HG02759 (cell line): ENCODE measurements at regions not wholly inside any gene's neighbourhood (a gene's known extent, or its start where the extent isn't known, plus 50 kb on each side); places are given as distances from the start of the nearest gene placed in this dataset.

ENCODE experiments used
- ATAC-seq: cut with Tn5 transposase; IDR thresholded peaks from one replicate; pipeline ENCODE4 v1.9.1; 2021; ENCODE audit warnings: mild to moderate bottlenecking, moderate library complexity; ENCODE audit not compliant: unreplicated experiment

DNA sequence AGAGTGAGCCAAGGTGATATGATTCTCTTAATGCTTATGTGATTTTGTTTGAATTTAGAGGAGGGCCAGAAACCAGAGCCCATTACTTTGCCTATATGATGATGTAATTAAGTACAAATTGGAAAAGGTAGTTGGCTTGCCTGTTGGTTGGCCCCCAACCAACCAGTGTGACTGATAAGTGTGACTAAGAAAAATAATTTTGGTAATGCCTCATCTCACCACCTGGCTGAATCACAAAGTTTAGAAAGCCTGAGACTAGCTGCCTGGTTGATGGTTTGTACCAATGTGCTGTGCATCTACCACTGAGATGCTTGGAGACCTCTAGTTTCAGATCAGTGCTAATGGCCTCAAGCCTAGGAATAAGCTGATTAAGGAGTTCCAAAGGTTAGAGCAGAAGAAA, 338.7 kb downstream of the CDH2 start:
- ATAC-seq: no peak

- no peak for ATAC-seq
Observed at GRCh38 chr18:27826101-27826500, 350.8 kb downstream of the CDH2 start.

DNA sequence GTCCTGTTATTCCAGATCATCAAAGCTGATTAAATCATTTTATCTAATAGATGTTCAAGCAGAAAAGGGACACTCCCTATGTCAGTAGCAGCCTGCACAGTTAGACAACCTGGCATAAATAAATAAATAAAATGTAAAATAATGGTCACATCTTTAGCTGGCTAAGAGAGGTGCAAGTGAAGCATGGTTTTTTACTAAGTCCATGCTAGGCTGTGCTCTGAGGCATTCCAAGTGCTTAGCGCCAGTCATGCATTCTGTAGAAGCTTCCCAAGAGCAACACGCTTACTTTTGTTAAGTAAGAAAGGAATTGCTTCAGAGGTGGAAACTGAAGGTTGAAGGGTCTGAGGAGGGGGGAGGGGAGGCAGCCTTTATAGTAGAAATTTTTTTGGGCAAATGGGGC, 351.2 kb downstream of the CDH2 start:
- ATAC-seq: no peak

GRCh38 chr18:27824841-27825681, 351.9 kb downstream of the CDH2 start:
- no peak for ATAC-seq

DNA sequence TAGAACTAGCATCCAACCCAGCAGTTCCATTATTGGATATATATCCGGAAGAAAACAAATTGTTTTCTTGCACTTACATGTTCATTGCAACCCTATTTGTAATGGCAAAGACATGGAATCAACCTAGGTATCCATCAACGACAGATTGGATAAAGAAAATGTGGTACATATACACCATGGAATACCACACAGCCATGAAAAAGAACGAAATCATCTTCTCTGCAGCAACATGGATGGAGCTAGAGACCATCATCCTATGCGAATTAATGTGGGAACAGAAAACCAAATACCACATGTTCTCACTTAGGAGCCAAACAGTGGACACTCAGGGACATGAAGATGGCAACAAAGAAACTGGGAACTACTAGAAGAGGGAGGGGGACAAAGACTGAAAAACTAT, 352.7 kb downstream of the CDH2 start:
- no peak for ATAC-seq

DNA sequence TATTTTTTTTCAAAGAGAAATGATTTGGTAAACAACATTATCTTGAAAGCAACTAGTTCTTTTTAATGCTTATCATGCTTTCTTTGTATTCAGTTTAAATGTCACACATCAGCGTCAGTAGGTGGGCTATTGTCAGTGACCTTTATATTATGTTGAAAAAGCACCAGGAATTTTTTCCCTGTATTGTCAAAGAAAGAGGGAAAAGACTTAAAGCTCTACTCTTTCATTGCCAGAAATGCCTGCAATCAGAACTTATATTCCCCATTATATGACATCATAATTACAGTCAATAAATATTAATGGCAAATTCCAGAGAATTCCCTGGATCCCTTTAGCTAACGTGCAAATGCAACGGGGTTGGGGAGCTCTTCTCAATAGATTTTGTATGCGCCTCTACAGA, 353.9 kb downstream of the CDH2 start:
- no peak for ATAC-seq

GRCh38 chr18:27808683-27809082, 368.2 kb downstream of the CDH2 start:
- ATAC-seq: no peak

DNA sequence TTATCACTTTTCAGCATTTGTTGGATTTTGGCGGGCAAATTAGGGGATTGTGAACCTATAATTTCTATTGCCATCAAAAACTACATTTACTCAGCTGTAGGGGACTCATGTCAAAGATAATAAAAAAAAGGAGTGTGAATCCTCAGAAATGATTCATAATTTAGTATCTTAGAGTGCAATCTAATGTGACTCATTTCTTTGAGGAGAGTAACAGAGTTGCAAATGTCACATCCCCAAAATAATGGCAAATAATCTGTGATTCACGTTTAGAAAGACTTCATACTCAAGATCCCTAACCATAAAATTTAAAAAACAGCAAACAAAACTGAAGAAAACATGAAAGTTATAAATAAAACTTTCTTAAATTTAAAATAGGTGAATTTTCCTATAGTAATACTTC, 373.0 kb downstream of the CDH2 start:
- no peak for ATAC-seq

DNA sequence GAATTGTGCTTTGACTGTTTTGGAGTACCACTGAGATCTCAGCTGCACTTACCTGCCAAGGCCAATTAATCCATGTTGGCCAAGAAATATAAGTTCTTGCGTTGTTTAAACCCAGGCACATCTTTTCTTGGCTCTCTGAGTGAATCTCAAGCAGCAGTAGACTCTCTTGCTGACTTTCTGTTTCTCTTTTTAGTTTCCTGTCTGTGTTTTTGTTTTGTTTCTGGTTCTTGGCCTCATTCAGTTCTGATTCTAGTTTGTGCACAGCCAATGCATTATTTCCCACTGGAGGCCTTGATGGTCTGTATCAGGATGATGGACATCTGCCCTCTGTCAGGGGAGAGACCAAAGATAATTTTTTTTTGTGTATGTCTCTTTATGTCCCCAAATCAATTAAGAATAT, 379.4 kb downstream of the CDH2 start:
- ATAC-seq: no peak

DNA sequence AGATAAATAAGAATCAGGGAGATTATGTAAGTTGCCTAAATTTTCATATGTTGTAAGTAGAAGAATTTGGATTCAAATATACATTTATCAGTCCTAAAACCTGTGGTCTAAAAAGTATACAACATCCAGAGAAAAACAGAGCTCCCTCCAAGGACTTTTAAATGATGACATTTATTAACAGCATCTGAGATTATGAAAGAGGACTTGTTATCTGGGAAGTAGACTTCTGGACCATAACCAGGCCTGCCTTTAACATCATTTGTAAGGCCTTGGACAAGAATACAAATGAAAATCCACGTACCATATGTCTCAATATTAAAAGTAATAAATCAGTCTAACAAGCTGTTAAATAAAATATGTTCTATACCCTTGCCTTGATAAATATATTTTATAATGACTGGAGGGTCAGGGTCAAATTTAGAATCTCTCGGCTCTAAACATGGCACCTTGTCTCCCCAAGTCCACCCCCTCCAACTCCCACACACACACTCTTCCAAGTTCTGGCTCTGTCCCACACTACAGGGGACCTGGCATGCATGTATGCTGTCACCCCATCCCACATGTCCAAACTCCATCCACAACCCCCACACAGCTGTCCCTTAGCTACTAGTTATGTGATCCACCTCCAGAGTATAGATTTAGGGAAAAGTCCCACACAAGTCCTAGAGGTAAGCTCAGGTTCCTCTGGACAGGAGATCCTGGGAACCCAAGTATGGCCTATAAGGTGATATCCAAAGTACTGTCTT, 382.6 kb downstream of the CDH2 start:
- ATAC-seq: no peak

DNA sequence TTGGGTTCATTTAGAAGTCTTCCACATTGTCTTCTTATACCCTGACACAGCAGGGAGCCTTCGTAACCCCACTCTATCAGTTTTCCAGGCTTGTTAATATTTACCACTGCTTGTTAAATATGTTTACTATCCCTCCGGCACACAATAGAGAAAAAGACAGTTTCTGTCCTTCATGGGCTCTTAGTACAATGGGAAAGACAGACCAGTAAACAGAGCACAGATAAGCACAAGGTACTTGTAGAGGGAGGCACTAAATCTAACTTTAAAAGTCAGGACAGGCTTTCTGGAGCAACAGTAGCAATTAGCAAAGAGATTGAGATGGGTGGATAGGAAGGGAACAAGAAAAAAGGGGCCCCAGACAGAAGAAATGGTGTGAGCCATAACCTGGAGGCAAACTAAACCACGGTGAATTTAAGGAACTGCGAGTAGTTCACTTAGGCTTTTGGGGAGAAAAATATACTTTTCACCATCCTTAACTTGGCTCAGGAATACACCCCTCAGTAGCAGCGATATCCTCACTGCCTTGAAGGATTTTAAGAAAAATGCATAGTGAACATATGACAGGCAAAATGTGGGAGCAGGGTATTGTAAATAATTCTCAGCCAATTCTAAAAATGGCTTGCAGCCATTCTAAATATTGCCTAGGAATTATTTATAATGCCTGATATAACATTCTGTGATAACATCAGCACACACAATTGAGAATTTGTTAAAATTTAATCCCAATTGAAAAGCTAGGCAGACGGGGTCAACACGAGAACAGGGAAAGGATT, 383.7 kb downstream of the CDH2 start:
- ATAC-seq: no peak

- no peak for ATAC-seq
Observed at GRCh38 chr18:27789406-27789805, 387.5 kb downstream of the CDH2 start.

DNA sequence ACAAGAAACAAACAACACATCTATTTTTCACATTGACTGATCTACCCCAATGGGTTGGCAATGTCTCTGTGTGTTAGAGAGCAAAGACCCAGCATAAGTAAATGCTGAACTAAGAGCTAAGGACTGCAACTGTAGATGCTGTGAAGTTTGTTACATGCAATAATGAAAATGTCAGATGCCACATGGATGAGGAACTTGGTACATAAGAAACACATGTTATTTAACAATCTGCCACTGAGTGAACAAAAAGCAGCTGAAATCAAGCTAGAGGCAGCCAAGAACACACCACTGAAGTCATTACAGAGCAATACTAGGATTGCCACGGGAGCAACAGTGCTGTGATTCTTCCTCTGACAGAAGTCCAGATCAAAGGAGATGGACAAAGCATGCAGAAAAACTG, 389.4 kb downstream of the CDH2 start:
- ATAC-seq: no peak

- no peak for ATAC-seq
Observed at GRCh38 chr18:27785815-27786471, 391.0 kb downstream of the CDH2 start.

DNA sequence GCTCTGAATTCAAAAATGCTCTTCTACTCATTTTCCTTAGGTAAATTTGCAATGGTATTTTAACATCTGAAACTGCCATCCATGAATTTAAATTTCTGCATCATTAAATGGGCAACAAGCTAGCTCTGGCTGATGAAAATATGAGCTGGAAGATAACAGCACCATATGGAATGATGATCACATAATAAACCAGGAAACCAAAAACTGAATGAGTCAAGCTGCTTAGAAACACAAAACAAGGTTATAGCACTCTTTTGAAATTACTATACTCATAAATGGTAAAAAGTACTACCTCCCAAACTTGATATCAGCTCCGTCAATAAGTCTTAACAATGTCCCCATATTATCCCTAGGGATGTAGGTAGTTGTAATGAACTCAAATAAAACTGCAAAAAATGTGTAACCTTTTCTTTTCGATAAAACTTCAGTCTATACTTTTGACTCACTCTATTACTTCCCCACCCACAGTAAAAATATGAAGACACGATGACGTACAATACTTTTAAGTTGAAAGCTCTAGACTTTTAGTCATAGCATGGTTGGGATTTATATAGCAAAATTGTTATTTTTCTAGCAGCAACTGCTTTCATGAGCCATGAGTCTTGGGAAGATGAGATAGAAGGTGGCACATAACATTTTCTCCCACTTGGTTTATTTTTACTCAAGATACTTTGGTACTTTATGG, 396.7 kb downstream of the CDH2 start:
- ATAC-seq: no peak

DNA sequence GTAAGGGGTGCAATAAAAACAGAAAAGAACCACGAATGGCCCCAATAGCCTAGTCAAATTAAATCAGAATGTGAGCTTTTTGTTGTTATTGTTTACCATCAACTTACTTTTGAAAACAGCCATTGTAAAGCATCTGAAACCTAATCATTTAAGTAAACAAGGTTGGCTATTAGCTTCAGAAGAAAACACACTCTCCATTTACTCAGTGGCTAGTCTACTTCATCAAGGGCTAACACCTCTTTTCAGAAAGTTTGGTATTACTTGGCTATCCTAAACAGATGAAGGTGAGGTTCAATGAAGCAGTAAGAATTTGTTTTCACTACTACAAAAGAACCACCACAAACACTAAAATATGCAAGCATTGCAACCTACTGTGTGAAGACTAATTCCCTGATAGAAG, 398.0 kb downstream of the CDH2 start:
- ATAC-seq: no peak

DNA sequence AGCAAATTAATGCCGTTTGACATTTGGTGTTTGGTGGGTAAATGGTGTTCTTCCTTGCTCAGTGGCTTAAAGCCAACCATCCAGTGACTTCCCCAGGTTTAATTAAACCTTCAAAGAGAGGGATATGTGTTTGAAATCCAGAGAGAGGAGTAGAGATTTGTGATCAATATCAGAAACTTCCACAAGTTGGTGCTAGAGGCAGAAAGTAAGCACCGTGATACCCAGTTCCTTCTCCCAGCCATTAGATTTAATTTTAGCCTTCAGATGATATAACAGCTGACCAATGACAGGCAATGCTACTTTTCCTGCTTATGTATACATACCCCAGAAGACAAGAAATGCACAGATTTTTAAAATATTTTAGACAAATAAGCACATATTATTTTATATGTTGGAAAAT, 398.5 kb downstream of the CDH2 start:
- ATAC-seq: no peak

DNA sequence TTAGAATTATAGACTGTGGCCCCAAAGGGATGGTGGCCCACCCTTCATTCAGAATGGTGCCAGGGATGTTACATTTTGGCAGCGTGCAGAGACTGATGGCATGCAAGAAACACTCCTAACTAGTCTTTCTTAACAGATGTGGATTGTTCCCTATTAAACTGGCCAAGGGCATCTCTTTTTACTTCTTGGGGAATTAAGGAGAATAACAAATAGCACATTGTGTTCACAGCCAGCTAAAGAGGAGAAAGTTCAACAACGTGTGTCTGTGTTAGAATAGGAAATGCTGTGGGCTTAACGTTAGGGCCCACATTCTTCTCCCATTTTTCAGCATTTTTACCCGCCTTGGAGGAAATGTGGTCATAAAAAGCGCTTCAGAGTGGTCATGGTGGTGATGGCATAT, 404.8 kb downstream of the CDH2 start:
- ATAC-seq: no peak

- no peak for ATAC-seq
Observed at GRCh38 chr18:27771571-27771970, 405.4 kb downstream of the CDH2 start.

DNA sequence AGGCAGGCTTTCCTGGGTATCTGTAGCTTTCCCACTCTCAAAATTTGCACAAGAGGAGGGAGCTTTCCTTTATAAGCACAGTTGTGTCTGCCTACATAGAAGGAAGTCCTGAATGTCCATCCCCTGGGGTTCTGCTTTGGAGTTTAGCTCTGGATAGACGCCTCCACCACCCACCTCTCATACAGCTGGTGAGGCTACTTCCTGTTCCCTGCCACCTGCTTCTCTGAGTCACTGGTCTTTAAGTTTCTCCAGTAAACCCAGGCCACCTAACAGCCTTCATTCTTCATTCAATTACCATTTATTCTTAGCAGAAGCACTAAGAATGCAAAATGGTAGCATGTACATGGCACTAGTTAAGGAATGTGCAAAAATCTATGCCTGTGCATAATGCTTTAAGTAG, 407.8 kb downstream of the CDH2 start:
- no peak for ATAC-seq

- no peak for ATAC-seq
Observed at GRCh38 chr18:27763936-27764335, 413.0 kb downstream of the CDH2 start.
